Erythroblast (primary cell): ENCODE measurements at regions not wholly inside any gene's neighbourhood (a gene's known extent, or its start where the extent isn't known, plus 50 kb on each side); places are given as distances from the start of the nearest gene placed in this dataset.

Source experiments
- GATA1 ChIP-seq: IDR thresholded peaks from 2 replicates; pipeline ENCODE4 v1.6.1; 2011; ENCODE audit warnings: low read depth, mild to moderate bottlenecking, control low read depth, low read length, moderate library complexity
- POLR2A ChIP-seq: IDR thresholded peaks from 2 replicates; pipeline ENCODE4 v1.6.1; 2011; ENCODE audit warnings: mild to moderate bottlenecking, low read length

- no peak for TF ChIP-seq POLR2A
- no peak for TF ChIP-seq GATA1
These were observed 458.4 kb upstream of the SYT1 start for GRCh38 chr12:78406213-78406612.
